HG02885 (cell line): ENCODE measurements at regions not wholly inside any gene's neighbourhood (a gene's known extent, or its start where the extent isn't known, plus 50 kb on each side); places are given as distances from the start of the nearest gene placed in this dataset.

Experiments
- ATAC-seq: cut with Tn5 transposase; IDR thresholded peaks from one replicate; pipeline ENCODE4 v1.9.1; 2021; ENCODE audit warnings: mild to moderate bottlenecking; ENCODE audit not compliant: unreplicated experiment, poor library complexity

GRCh38 chr4:111631215-111631999 is 513.8 kb upstream of the FAM241A start:
- ATAC-seq, result peak; percentile 70

DNA sequence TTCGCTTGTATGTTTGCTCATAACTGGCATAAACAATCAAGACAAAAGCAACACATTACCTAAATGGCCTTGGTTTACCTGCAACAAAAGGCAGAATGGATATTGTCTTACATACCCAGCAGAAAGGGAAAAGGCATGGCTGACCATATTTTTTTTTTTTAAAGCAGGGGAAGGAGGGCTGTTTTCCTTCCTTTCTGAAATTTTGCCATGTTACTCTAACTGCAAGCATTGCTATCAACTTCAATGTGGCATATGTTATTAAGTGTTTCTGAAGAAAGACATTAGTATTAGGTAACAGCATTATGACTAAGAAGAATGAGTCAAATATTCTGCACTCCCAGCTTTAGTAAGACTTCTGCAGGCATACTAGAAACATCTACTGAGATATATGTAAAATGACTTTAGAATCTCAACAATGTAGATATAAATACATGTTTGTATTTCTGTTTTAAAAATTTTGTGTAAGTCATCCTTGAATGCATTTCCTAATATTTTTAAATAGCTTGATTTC is 512.6 kb upstream of the FAM241A start:
- no peak for ATAC-seq

DNA sequence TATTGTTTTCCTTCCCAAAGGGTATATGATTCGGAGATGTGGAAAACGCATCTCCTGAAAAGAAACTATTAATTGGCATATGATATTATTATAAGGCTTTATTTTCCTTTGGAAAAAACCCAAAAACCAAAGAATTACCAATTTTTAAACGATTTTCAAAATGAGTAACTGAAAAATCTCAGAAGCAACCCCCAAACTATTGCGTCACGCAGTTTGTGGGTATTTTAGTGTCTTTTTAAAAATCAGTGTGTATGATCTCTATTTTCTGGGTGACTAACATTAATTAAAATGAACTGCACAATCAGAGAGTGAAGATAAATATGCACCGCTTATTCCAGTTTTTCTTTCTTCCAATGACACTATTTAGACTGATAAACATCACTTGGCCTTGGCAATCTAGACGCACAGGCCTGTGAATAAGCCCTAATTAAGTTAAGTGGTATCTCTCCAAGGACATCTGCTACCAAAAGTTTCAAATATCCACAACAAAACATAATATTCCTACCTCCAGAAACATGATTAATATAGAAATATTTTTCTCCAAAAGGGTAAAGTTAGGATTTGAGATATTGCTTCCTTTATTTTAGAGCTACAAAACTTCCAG is 511.5 kb upstream of the FAM241A start:
- no peak for ATAC-seq

DNA sequence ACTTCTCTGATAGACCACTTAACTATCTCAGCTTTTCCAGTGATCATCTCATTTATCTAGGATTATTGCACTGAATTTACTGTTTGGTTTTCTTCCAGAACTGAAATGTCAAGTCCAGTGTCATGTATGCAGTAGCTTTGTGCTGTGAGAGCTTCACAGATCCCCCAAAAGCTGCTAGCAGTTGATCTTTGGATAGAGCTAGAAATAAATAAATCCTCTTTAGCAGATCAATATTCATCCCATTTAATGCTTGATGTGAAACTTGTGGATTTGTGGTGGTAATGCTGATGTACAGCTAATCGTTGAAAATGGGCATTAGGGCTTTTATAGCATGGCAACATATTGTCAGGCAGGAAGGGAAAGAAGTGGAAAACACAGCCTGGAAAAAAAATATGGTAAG is 509.6 kb upstream of the FAM241A start:
- no peak for ATAC-seq

GRCh38 chr4:111636961-111637585 is 508.2 kb upstream of the FAM241A start:
- no peak for ATAC-seq

DNA sequence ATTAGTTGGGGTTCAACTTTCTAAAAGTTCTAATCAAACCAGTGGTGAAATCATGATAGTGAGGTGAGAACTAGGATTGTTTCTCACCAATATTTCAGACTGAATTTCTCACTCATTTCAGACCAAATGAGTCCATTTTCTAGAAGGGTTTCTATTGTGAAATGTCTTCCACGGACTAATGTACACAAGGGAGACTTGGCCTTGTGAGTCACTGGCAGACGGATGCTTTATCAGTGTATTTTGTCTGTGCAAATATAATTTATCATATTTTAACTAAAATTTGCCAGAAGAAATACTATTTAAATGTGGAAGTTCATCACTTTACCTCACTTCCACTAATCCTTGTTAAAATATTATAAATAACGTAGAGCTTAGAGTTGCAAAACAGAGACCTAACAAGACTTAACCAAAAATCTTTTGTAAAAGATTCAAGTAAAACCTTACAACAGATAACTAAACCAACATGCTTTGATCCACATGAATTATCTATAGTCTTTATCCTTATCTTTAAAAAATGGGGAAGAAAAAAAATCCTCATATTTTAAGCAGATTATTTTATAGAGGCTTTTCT is 506.0 kb upstream of the FAM241A start:
- no peak for ATAC-seq

GRCh38 chr4:111639876-111640275 is 505.4 kb upstream of the FAM241A start:
- ATAC-seq, result no peak

DNA sequence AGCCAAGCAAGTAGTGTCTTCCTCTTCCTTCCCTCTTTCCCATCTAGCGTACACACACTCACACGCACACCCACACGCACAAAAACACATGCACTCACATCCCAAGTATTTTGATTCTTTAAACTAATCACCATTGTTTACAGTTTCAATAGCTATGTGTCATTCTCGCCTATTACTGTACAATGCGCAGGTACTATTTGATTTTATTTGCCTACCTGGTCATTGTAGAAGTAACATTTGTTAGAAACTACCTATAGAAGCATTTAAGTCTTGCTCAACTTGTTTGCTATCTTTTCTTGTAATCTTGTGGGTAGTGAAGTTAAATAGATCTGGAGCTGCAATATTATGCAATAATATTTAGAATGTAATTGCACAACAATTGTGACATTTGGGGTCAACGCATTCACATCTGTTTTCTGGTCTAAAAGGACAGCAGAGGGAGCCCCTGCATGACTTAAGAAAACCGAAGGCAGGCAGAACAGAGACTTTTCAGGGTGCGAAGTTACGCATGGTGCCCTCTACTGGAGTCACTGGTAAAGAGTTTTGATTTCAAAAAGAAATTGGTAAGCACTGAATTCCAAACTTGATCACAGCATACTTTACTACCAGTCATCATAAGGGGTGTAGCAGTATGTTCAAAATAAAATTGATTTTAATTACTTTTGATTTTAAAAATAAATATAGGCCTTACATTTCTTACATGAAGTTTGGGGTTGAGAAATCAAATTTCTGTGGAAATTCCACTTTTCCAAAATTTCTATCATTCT is 503.3 kb upstream of the FAM241A start:
- ATAC-seq, result peak; percentile 99

DNA sequence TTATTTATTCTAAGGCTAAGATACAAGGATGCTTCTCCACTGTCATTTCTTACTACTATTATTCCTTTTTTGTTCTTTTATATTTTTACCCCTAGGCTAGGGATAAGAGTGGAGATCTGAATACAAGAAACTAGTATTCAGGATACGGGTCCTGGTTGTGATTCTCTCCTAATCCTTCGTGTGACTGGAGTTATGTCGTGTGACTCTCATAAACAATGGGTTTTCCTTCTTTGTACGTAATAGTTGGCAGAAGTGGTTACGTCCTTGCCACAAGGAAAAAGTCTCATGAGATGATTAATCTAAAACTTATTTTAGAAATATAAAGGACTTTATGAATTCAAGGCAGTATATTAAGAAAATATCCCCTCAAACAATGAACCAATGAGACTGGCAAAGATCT is 497.2 kb upstream of the FAM241A start:
- no peak for ATAC-seq

DNA sequence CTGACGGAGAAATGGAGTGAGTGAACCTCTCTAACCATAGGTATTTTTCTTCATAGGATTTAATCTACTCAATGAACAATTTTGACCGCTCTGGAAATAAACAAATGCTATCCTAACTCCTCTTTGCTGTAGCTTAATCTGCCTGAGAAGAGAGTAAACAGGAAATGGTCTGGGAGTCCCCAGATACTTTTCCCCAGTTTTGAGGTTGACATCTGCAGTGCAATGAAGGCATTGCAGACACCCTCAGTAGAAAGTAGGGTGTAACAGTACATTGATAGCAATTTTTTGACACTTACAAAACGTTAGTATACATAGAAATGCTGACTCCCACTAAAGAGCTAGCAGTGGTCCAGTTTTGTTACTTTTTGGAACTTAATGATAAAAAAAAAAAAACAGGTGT is 495.9 kb upstream of the FAM241A start:
- peak; percentile 51 for ATAC-seq

DNA sequence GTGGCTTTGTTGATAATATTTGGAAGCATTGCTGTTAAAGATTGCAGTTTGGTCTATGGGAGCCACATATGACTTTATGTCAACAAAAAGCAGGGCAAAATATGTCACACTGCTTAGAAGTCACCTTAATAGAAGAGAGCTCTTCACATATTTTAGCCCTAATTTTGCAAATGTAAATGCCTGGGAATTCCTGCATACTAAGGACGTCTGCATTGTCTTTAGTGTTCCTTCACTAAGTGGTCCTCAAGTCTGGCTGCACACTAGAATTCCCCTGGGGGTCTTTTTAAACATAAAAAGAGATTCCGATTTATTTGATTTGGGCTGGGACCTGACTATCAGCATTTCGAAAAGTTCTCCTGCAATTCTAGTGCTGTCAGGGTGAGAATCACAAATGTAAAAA is 495.1 kb upstream of the FAM241A start:
- no peak for ATAC-seq

GRCh38 chr4:111650674-111651086 is 494.6 kb upstream of the FAM241A start:
- no peak for ATAC-seq

- ATAC-seq, result no peak
Observed at GRCh38 chr4:111652236-111652635, 493.0 kb upstream of the FAM241A start.

DNA sequence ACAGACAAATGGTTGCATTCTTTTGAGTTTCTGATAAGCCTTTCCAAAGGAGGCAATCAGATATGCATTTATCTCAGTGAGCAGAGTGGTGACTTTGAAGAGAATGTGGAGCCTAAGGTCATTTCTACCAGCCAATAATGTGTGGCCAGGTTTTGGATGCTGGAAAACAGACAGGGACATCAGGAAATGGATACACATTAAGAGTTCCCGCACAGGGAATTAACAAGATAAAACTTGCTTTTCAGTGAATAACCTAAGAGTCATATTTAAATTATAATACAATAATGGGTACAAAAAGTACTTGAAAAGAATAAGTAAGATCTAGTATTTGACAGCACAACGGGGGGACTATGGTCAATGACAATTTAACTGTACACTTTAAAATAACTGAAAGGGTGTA is 492.3 kb upstream of the FAM241A start:
- ATAC-seq, result no peak

DNA sequence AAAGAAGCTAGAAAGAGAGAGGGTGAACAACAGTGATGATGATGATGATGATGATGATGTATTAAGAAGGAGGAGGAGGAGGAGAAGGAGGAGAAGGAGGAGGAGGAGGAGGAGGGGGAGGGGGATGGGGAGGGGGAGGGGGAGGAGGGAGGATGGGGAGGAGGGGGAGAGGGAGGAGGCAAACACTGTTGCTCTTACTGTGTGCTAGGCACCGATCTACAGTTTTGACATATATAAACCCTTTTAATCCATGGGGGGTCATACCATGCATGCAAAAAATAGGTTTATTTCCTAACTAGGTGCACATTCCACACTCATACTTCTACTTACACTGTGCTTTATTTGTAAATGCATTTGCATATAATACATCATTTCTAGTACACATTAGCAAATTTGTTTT is 482.8 kb upstream of the FAM241A start:
- ATAC-seq, result no peak

GRCh38 chr4:111664308-111664945 is 480.8 kb upstream of the FAM241A start:
- ATAC-seq, result no peak

DNA sequence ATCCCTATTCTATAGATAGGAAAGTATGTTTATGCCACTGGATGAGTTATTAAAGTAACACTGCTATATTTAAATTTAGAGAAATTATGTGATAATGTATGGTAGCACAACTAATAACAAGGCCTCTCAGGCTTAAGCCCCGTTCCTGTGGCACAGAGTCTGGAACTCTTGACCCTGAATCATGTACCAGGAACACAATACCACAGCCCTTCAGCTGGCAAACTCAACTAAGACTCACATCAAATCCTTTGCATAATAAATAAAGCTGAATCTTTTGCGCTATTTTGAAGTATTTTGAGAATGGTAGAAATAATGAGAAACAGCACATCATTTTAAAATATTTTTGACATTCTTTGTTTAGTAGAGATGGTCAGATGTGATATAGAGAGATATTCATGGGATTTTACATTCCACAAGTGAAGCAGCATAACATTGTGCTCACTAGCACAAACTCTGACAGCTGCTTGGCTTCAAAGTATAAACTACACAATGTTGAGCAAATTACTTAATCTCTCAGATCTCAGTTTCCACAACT is 478.4 kb upstream of the FAM241A start:
- ATAC-seq, result no peak

DNA sequence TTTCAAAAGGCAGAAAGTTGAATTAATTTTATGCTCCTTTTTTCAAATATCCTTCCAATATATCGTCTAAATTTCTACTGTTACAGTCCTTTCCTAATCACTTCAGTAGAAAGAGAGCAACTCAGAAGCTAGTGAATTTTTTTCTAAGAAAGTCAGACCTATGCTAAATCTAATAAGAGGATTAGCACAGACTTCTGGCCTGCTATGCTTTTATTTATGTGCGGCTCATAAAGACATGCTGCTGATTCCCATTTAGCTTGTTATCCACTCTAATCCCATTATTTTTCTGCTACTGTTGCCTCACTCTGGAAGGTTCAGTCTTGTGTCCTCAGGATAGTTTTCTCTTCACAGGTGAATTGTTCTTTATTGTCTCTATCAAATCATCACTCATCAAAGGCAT is 473.5 kb upstream of the FAM241A start:
- ATAC-seq, result no peak

DNA sequence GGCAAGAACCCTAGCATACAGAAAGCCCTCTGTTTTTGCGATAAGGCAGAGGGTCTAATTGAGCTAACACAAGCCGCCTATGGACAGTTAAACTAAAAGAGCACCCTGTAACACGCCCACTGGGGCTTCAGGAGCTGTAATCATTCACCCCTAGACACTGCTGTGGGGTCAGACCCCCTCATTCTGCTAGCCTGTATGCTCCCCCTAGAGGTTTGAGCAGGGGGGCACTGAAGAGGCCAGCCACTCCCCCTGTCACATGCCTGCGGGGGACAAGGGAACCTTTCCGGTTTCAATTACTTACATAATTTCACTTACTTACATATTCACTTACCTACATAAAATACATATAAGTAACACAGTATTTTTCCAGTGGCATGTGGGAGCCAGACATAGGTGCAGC is 469.5 kb upstream of the FAM241A start:
- ATAC-seq, result no peak

GRCh38 chr4:111676533-111676932 is 468.7 kb upstream of the FAM241A start:
- no peak for ATAC-seq
